GM21619 (cell line): ENCODE measurements at regions not wholly inside any gene's neighbourhood (a gene's known extent, or its start where the extent isn't known, plus 50 kb on each side); places are given as distances from the start of the nearest gene placed in this dataset.
"Not testable (repeated sequence)": the region's sequence is repeated elsewhere in the genome, so short reads cannot be mapped to it uniquely, and the experiment has no call there.

Experiments
- ATAC-seq: cut with Tn5 transposase; IDR thresholded peaks from one replicate; pipeline ENCODE4 v1.9.1; 2021; ENCODE audit not compliant: unreplicated experiment

- ATAC-seq = no peak
Measured at GRCh38 chr7:106452031-106452851, 167.5 kb upstream of the NAMPT start.

- ATAC-seq = no peak
Measured at GRCh38 chr7:106451171-106451570, 166.4 kb upstream of the NAMPT start.

DNA sequence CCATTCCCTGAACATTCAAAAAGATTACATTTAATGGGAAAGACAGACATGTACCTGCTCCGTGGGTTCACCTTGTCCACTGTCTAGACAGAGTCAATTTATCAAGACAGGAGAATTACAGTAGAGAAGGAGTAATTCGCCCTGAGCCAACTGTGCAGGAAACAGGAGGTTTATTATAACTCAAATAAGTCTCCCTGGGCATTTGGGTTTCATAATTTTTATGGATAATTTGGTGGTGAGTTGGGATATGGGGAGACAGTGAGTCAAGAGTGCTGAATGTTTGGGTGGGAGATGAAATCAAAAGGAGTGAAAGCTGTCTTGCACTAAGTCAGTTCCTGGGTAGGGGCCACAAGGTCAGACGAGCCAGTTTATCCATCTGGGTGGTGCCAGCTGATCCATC, 165.9 kb upstream of the NAMPT start:
- ATAC-seq = no peak

DNA sequence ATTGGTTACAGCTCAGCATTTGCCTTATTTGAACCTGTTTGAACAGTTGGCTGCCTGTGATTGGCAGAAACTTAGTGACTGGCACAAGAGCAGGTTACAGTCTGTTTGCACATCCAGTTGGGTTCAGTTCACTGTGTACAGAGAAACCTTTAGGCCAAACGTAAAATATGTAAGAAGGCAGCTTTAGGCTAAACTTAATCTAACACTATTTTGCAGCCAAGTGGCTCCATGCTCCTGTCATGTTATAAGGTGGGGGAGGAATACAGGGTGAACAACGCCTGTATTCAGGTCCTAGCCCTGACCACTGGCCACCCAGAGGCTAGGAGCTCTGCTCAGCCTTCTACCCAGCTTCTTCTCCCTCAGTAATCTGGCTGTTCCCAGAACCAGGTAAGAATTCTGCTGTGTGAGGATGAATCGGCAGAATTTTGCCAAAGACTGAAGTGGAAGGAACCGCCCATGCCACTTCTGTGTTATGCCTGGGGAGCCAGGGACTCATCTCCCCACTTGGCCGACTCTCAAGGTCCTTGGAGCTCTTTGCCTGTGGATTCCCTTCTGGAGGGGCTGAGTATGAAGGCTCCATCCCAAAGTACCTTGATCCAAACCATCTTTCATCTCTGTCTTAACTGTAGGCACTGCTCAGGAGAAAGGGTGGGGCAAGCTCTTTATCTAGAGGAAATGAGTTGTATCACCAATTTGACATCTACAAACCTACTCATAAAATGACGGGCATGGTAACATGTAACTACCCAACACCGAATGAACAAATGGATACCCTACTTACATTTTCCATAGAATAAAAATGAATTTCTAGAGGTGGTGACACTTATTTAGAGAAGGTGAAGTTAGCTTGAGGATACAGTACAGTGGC, 164.4 kb upstream of the NAMPT start:
- ATAC-seq = no peak

- no peak for ATAC-seq
Measured at GRCh38 chr7:106448346-106448991, 163.7 kb upstream of the NAMPT start.

GRCh38 chr7:106447318-106447847, 162.6 kb upstream of the NAMPT start:
- ATAC-seq = no peak

DNA sequence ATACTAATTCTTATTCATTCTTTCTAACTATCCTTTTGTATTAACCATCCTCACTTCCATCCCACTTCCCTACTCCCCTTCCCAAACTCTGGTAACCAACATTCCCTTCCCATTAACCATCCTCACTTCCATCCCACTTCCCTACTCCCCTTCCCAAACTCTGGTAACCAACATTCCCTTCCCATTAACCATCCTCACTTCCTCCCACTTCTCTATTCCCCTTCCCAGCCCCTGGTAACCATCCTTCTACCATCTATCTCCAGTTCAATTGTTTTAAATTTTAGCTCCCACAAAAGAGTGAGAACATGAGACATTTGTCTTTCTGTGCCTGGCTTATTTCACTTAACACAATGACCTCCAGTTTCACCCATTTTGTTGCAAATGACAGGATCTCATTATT, 160.6 kb upstream of the NAMPT start:
- not testable (repeated sequence) for ATAC-seq

DNA sequence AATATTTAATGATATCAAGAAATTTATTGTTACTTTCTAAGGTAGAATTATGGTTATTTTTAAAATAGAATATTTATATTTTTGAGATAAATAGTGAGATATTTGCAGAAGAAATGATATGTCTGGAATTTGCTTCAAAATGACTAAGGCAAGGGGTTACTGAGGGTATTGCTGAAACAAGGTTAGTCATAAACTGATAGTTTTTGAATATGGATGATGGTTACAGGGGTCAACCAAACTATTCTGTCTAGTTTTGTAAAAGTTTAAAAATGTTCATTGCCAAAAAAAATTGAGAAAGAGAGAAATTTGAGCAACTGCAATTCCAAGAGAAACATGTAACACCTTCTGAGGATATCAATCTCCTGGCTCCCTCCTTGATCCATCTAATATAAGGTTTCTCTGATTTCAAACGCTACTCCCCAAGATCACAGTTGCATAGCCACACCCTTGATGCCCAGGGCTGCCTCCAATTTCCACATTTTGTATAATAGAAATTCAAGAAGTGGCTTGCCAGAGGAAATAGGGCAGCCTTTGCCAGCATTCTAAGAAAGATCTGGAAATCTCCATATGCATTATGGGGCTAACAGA, 159.4 kb upstream of the NAMPT start:
- ATAC-seq = no peak

GRCh38 chr7:106443156-106443555, 158.4 kb upstream of the NAMPT start:
- ATAC-seq = no peak

- ATAC-seq = no peak
Measured at GRCh38 chr7:106442476-106442875, 157.7 kb upstream of the NAMPT start.

DNA sequence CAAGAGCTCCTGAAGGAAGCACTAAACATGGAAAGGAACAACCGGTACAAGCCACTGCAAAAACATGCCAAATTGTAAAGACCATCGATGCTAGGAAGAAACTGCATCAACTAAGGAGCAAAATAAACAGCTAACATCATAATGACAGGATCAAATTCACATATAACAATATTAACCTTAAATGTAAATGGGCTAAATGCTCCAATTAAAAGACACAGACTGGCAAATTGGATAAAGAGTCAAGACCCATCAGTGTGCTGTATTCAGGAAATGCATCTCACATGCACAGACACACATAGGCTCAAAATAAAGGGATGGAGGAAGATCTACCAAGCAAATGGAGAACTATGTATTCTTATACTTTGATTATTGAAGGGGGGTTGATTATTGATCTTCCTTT, 156.6 kb upstream of the NAMPT start:
- ATAC-seq = not testable (repeated sequence)

DNA sequence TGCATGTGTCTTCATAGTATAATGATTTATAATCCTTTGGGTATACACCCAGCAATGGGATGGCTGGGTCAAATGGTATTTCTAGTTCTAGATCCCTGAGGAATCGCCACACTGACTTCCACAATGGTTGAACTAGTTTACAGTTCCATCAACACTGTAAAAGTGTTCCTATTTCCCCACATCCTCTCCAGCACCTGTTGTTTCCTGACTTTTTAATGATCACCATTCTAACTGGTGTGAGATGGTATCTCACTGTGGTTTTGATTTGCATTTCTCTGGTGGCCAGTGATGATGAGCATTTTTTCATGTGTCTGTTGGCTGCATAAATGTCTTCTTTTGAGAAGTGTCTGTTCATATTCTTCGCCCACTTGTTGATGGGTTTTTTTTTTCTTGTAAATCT, 152.2 kb upstream of the NAMPT start:
- not testable (repeated sequence) for ATAC-seq

- ATAC-seq = no peak
Measured at GRCh38 chr7:106433377-106433776, 148.6 kb upstream of the NAMPT start.

DNA sequence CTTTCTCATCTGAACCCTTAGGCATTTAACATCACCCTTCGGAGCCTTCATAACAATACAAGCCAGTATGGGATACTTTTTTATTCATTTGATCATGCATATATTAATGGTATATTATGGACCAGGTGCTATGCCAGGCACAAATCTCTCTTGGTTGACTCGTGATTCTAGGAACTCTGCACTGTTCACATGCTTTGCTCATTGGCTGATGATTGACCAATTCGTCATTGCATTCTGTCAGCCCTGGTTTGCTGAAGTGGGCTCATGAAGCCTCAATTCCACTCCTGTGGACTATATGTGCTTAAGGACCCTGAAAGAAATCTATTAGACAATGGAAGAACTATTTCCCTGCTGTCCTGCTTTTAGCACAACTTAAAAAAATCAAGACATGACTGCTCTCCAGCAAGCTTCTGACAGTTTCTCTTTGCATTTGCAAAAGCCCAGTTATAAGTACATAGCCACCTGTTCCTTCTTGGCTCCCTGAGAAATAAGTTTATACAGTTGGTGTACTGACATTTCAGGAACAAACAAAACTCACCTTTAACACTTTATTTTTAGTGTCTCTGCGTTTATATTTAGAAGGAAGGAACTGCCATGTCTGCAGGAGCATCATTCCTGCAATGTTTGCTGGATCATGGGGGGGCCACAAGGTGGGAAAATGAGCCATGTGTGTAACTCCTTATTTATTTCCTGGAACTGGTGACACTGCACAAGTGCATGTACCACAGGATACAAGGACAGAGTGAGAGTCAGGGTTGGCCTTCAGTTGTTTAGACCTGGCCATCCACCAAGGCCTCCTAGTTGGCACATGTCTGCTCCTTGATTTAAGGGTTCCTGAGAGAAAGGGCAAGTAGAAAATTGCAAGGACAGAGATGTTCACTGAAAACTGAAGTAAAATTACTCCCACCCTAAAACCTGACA, 146.0 kb upstream of the NAMPT start:
- ATAC-seq = no peak

GRCh38 chr7:106430103-106430502, 145.3 kb upstream of the NAMPT start:
- no peak for ATAC-seq

DNA sequence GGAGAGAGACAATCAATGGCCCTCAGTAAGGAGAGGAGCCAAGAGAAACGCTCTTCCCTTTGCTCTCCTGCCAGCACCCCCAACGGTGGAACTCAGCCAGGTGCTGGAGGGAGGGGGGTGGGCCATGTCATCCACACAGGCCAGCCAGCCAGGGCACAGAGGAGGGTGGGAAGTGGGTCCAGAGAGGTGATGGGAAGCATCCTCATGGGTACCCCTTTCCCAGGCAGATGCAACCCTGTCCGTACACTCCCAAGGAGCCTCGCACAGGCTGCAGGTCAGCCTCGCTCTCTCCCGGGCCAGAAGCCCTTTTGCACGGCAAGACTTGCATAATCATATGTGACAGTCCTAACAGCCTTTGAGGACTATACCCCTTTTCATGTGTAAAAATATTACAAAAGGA, 142.0 kb upstream of the NAMPT start:
- no peak for ATAC-seq

DNA sequence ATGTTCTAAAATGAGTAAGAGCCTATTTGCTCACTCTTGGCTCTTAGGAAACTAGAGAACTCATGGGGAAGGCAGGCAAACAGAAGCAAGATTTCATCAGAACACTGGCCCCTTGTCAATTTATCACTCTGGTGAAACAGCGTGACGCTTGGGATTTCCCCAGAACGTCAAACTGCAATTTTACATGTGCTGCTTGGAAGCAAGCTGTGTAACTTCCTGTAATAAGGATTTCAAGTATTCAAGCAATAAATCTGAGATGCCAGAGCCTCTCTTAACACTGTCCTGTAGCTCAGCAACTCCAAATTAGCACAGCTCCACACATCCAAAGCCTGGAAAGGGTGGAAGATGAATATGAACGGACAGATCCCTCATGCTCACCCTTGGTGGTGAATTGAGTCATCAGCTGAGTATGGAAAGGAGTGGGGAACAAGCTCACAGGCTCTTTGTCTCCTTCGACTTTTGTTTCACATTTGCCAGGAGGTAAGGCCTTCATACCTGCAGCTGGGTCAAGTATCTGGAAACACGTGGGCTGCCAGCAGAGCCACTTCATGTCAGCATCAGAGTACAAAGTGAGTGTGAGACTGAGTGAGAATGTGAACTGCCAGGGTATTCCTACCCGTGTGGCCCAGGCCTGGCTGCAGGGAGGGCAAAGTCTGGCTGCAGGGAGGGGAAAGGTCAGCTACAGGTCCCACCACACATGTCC, 140.4 kb upstream of the NAMPT start:
- ATAC-seq = peak; percentile 89

- ATAC-seq = no peak
Measured at GRCh38 chr7:106424476-106425016, 139.8 kb upstream of the NAMPT start.
